ENCODE measurements at regions not wholly inside any gene's neighbourhood (a gene's known extent, or its start where the extent isn't known, plus 50 kb on each side); places are given as distances from the start of the nearest gene placed in this dataset.
"Not testable (repeated sequence)": the region's sequence is repeated elsewhere in the genome, so short reads cannot be mapped to it uniquely, and the experiment has no call there.

GRCh38 chr7:69435711-69436110, 162.6 kb upstream of the AUTS2 start:
- Mint-ChIP-seq H3K27ac (no peak overlapping the region), H3K9me3 (peaks cover 8% of the 10 kb centered on the region), H3K4me3 (no peak overlapping the region), H3K36me3 (peaks cover 12% of the 10 kb centered on the region), H3K27me3 (peaks cover 16 to 34% of the 10 kb centered on the region in 2 donors), H3K4me1 (ENCODE audit: low read depth in 2 of 2) (peaks cover 9 to 14% of the 10 kb centered on the region in 2 donors)
- DNase-seq (ENCODE audit: low spot score) = no peak
- no peak for ATAC-seq

GRCh38 chr7:69436946-69437345, 161.3 kb upstream of the AUTS2 start:
- peaks cover 12 to 24% of the 10 kb centered on the region in 2 donors for H3K27me3 Mint-ChIP-seq
- DNase-seq (ENCODE audit: low spot score) = no peak
- peaks cover 9 to 14% of the 10 kb centered on the region in 2 donors for H3K4me1 Mint-ChIP-seq (ENCODE audit: low read depth in 2 of 2)
- H3K27ac Mint-ChIP-seq = no peak overlapping the region
- ATAC-seq = no peak
- H3K36me3 Mint-ChIP-seq = peaks cover 12% of the 10 kb centered on the region
- H3K4me3 Mint-ChIP-seq = no peak overlapping the region
- peaks cover 8% of the 10 kb centered on the region for H3K9me3 Mint-ChIP-seq

GRCh38 chr7:69438584-69439412, 159.5 kb upstream of the AUTS2 start:
- H3K27ac Mint-ChIP-seq = no peak overlapping the region
- H3K9me3 Mint-ChIP-seq = peaks cover 8% of the 10 kb centered on the region
- peaks cover 10 to 21% of the 10 kb centered on the region in 2 donors for H3K27me3 Mint-ChIP-seq
- peaks cover 9 to 14% of the 10 kb centered on the region in 2 donors for H3K4me1 Mint-ChIP-seq (ENCODE audit: low read depth in 2 of 2)
- H3K36me3 Mint-ChIP-seq = peaks cover 12% of the 10 kb centered on the region
- no peak for DNase-seq (ENCODE audit: low spot score)
- no peak overlapping the region for H3K4me3 Mint-ChIP-seq
- no peak for ATAC-seq

GRCh38 chr7:69439636-69440325, 158.5 kb upstream of the AUTS2 start:
- no peak overlapping the region for H3K27ac Mint-ChIP-seq
- H3K9me3 Mint-ChIP-seq = peaks cover 4% of the 10 kb centered on the region
- no peak for ATAC-seq
- H3K36me3 Mint-ChIP-seq = peaks cover 6% of the 10 kb centered on the region
- H3K4me3 Mint-ChIP-seq = no peak overlapping the region
- no peak for DNase-seq (ENCODE audit: low spot score)
- H3K4me1 Mint-ChIP-seq (ENCODE audit: low read depth in 2 of 2) = peaks cover 1 to 5% of the 10 kb centered on the region in 2 donors
- H3K27me3 Mint-ChIP-seq = peaks cover 3 to 11% of the 10 kb centered on the region in 2 donors

GRCh38 chr7:69440976-69441375, 157.3 kb upstream of the AUTS2 start:
- Mint-ChIP-seq H3K36me3 (peaks cover 6% of the 10 kb centered on the region), H3K4me1 (ENCODE audit: low read depth in 2 of 2) (peaks cover 0 to 4% of the 10 kb centered on the region in 2 donors), H3K27me3 (peaks cover 3 to 7% of the 10 kb centered on the region in 2 donors), H3K27ac (no peak overlapping the region), H3K4me3 (no peak overlapping the region), H3K9me3 (peaks cover 4% of the 10 kb centered on the region)
- ATAC-seq = no peak
- DNase-seq (ENCODE audit: low spot score) = no peak

- Mint-ChIP-seq H3K27ac (no peak overlapping the region), H3K4me1 (ENCODE audit: low read depth in 2 of 2) (peaks cover 0 to 4% of the 10 kb centered on the region in 2 donors), H3K27me3 (peaks cover 3 to 6% of the 10 kb centered on the region in 2 donors), H3K9me3 (peaks cover 4% of the 10 kb centered on the region), H3K4me3 (no peak overlapping the region), H3K36me3 (peaks cover 6% of the 10 kb centered on the region)
- DNase-seq (ENCODE audit: low spot score) (no peak), ATAC-seq (peak in 1 of 2 donors; percentile 31)
Observed at GRCh38 chr7:69443136-69443535, 155.1 kb upstream of the AUTS2 start.

- Mint-ChIP-seq H3K27me3 (peaks cover 3 to 6% of the 10 kb centered on the region in 2 donors), H3K36me3 (no peaks in the 10 kb centered on the region), H3K4me3 (no peak overlapping the region), H3K4me1 (ENCODE audit: low read depth in 2 of 2) (no peaks in the 10 kb centered on the region), H3K27ac (no peak overlapping the region), H3K9me3 (no peaks in the 10 kb centered on the region)
- ATAC-seq (no peak), DNase-seq (ENCODE audit: low spot score) (no peak)
Observed at GRCh38 chr7:69445541-69445940, 152.7 kb upstream of the AUTS2 start.

GRCh38 chr7:69446213-69446612, 152.1 kb upstream of the AUTS2 start:
- H3K4me3 Mint-ChIP-seq; DNase-seq (ENCODE audit: low spot score); H3K9me3 Mint-ChIP-seq; H3K27me3 Mint-ChIP-seq; H3K27ac Mint-ChIP-seq; H3K36me3 Mint-ChIP-seq; H3K4me1 Mint-ChIP-seq (ENCODE audit: low read depth in 2 of 2); ATAC-seq: not testable (repeated sequence)

GRCh38 chr7:69448071-69448470, 150.2 kb upstream of the AUTS2 start:
- no peak overlapping the region for H3K27ac Mint-ChIP-seq
- no peaks in the 10 kb centered on the region for H3K4me1 Mint-ChIP-seq (ENCODE audit: low read depth in 2 of 2)
- H3K9me3 Mint-ChIP-seq = no peaks in the 10 kb centered on the region
- ATAC-seq (no peak), DNase-seq (ENCODE audit: low spot score) (no peak)
- H3K4me3 Mint-ChIP-seq = no peak overlapping the region
- no peaks in the 10 kb centered on the region for H3K36me3 Mint-ChIP-seq
- H3K27me3 Mint-ChIP-seq = peaks cover 0 to 6% of the 10 kb centered on the region in 2 donors

GRCh38 chr7:69450456-69450855, 147.8 kb upstream of the AUTS2 start:
- no peak for ATAC-seq
- no peaks in the 10 kb centered on the region for H3K4me1 Mint-ChIP-seq (ENCODE audit: low read depth in 2 of 2)
- no peaks in the 10 kb centered on the region for H3K36me3 Mint-ChIP-seq
- DNase-seq (ENCODE audit: low spot score) = no peak
- peaks cover 0 to 4% of the 10 kb centered on the region in 2 donors for H3K27me3 Mint-ChIP-seq
- no peak overlapping the region for H3K27ac Mint-ChIP-seq
- no peak overlapping the region for H3K4me3 Mint-ChIP-seq
- no peaks in the 10 kb centered on the region for H3K9me3 Mint-ChIP-seq

- H3K36me3 Mint-ChIP-seq = no peaks in the 10 kb centered on the region
- no peak overlapping the region for H3K4me3 Mint-ChIP-seq
- H3K4me1 Mint-ChIP-seq (ENCODE audit: low read depth in 2 of 2) = no peaks in the 10 kb centered on the region
- H3K27me3 Mint-ChIP-seq = no peaks in the 10 kb centered on the region
- no peak for ATAC-seq
- H3K9me3 Mint-ChIP-seq = no peaks in the 10 kb centered on the region
- no peak overlapping the region for H3K27ac Mint-ChIP-seq
- no peak for DNase-seq (ENCODE audit: low spot score)
Observed at GRCh38 chr7:69451715-69452114, 146.6 kb upstream of the AUTS2 start.

GRCh38 chr7:69452797-69453196, 145.5 kb upstream of the AUTS2 start:
- Mint-ChIP-seq H3K9me3 (no peaks in the 10 kb centered on the region), H3K27me3 (no peaks in the 10 kb centered on the region), H3K4me3 (no peak overlapping the region), H3K4me1 (ENCODE audit: low read depth in 2 of 2) (no peaks in the 10 kb centered on the region), H3K27ac (no peak overlapping the region), H3K36me3 (no peaks in the 10 kb centered on the region)
- ATAC-seq = no peak
- DNase-seq (ENCODE audit: low spot score) = no peak

- no peaks in the 10 kb centered on the region for H3K4me1 Mint-ChIP-seq (ENCODE audit: low read depth in 2 of 2)
- H3K9me3 Mint-ChIP-seq = no peaks in the 10 kb centered on the region
- no peak overlapping the region for H3K4me3 Mint-ChIP-seq
- H3K27ac Mint-ChIP-seq = no peak overlapping the region
- ATAC-seq = no peak
- no peak for DNase-seq (ENCODE audit: low spot score)
- H3K27me3 Mint-ChIP-seq = no peaks in the 10 kb centered on the region
- no peaks in the 10 kb centered on the region for H3K36me3 Mint-ChIP-seq
Observed at GRCh38 chr7:69457595-69458504, 140.4 kb upstream of the AUTS2 start.
